D721Med (cell line): ENCODE measurements at regions not wholly inside any gene's neighbourhood (a gene's known extent, or its start where the extent isn't known, plus 50 kb on each side); places are given as distances from the start of the nearest gene placed in this dataset.
"Not testable (repeated sequence)": the region's sequence is repeated elsewhere in the genome, so short reads cannot be mapped to it uniquely, and the experiment has no call there.

Source experiments
- DNase-seq: peaks from one replicate; pipeline ENCODE4 v3.0.0; 2011; ENCODE audit warnings: low spot score; ENCODE audit not compliant: insufficient read length
- FAIRE-seq: peaks from 2 replicates; lab custom pipeline; 2011; peaks lifted over from hg19 to GRCh38; lab: Jason Lieb, UNC
- TF ChIP-seq, protein P1 (sequence below): IDR thresholded peaks from 2 replicates; pipeline ENCODE4 v1.5.1; 2012; ENCODE audit warnings: mild to moderate bottlenecking, control low read depth; ENCODE audit not compliant: insufficient read depth; ENCODE audit errors: missing control alignments

DNA sequence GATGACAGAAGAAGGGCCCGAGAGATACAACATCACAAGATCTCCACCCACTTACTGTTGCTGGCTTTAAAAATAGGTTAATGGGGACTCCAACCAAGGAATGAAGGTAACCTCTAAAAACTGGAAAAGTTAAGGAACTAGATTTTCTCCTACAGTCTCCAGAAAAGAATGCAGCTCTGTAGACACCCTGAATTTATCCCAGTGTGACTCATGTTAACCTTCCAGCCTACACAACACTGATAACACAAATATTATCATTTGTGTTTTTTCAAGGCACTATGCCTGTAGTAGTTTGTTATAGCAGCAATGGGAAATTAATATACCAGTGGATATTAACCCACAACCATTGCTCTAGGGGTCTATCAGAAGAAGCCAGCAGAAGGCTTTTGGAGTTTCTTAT, 730.7 kb upstream of the ZP4 start:
- peak; percentile 77 for FAIRE-seq
- DNase-seq: no peak
- TF ChIP-seq, protein P1, sequence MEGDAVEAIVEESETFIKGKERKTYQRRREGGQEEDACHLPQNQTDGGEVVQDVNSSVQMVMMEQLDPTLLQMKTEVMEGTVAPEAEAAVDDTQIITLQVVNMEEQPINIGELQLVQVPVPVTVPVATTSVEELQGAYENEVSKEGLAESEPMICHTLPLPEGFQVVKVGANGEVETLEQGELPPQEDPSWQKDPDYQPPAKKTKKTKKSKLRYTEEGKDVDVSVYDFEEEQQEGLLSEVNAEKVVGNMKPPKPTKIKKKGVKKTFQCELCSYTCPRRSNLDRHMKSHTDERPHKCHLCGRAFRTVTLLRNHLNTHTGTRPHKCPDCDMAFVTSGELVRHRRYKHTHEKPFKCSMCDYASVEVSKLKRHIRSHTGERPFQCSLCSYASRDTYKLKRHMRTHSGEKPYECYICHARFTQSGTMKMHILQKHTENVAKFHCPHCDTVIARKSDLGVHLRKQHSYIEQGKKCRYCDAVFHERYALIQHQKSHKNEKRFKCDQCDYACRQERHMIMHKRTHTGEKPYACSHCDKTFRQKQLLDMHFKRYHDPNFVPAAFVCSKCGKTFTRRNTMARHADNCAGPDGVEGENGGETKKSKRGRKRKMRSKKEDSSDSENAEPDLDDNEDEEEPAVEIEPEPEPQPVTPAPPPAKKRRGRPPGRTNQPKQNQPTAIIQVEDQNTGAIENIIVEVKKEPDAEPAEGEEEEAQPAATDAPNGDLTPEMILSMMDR: no peak

DNA sequence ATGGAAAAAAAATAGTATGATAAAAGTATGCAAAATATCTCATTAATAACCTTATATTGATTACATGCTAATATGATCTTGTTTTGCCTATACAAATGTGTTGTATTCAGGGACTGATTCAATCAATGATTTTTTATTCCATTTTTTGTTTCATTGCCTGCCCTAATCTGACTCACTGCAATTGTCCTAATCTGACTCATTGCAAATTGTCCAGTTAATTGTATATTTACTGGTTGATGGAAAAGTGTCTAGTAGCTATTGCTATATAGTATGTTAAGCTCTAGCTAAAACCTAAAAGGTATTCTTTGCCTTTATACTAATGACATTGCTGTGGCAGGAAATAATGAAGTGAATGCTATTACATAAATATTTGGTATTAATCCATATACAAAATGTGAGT, 728.9 kb upstream of the ZP4 start:
- DNase-seq (no peak), FAIRE-seq (peak; percentile 91)
- TF ChIP-seq, protein P1: no peak

DNA sequence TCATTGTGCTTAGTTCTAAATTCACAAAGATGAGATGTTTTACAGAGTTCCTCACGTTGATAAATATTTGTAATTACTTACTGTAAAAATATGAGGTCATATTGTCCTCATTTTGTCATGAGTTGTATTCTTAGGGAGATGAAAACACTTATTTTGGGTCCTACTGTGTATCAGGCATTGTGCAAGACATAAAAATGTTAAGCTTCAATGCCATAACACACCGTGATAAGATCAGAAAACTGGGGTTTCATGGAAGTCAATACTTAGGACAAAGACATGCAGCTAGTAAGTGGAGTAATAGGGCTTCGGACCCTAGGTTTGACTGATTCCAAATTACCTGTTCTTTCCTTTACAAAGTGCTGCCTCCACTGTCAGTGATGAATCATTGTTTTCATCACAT, 720.7 kb upstream of the ZP4 start:
- DNase-seq: no peak
- FAIRE-seq: peak; percentile 94
- TF ChIP-seq, protein P1: no peak

DNA sequence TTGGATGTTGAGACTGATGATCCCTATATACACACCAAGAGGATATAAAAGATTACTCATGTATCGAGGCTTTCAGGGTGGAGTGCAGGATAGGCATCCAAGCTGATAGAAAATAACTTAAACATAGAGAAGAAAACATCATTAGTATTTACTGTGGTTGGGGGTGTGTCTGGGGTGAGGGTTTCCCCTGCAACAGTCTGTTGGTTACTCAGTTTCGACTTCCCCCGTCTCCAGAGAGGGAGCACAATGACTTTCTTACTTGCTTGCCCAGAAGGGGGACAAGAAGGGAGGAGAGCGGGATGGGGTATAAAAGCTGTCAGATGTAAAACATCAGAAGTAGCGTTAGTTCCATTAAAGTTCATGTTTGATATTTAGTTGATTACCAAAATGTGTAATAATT, 717.4 kb upstream of the ZP4 start:
- FAIRE-seq: no peak
- DNase-seq: no peak
- TF ChIP-seq, protein P1: no peak

DNA sequence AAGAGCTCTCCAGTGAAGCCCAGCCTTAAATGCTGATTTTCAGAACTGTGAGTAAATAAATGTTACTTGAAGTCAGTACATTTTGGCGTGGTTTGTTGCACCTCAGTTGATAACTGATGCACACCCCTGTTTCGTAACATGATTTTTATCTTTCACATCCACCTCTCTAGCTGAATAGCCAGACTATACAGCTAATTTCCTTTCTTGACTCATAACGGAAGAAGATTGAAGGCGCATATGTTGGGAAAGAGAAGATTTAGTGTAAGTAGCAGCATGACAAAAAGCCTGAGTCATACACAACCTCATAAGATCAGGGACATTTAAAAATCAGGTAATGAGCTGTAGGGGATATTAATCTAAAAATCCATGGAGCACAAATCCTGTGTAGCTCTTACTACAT, 716.2 kb upstream of the ZP4 start:
- TF ChIP-seq, protein P1: no peak
- DNase-seq (no peak), FAIRE-seq (no peak)

DNA sequence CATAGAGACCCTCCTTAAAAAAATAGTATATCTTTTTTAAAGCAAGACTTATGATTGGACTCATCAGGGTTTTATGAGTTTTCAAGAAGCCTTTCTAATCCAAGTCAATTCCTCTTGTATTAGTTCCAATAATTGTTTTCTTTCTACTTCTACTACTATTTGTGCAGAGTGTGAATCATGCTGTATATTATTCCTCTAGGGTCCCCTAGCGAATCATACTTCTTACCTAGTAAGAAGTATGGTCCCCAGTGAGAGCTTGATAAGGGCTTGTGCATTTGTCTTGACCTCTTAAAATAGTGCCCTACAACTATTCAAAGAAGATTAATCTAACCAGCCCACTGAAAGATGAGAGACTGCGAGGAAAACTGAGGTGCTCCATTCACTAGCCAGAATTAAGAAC, 715.7 kb upstream of the ZP4 start:
- DNase-seq (no peak), FAIRE-seq (no peak)
- TF ChIP-seq, protein P1: no peak

DNA sequence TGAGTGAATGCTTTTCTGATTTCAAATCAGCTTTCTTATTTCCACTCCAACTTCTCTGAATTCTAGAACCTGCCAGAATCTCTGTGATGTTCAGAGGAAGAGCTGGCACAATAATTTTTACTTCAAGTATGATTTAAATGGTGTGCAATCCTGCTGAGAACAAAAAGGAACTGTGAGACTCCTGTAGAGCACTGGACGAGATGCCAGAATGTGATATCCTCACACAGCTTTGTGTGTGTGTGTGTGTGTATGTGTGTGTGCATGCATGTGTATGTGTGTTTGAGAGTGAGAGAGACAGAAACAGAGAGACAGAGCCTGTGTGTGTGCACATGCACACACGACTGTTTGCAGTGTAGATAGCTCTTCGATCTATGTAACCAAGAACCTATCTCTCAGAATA, 713.6 kb upstream of the ZP4 start:
- no peak for FAIRE-seq
- TF ChIP-seq, protein P1: no peak

DNA sequence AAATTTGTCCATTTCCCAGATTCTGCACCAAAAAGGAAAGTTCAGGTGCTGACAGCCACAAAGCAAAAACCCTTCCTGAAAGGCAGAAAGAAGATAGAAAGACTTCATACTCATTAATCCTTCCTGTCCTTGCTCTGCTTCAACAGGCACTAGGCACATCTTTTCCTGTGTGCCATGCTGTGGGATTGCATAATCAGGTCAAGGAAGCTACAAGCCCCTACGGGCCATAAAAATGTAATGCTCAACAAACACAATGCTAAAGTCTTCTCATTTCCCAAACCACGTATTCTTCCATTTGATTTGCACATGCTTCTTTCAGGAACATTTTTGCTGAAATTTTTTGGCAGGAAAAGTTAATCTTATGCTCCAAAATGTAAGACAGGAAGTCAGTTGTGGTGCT, 710.9 kb upstream of the ZP4 start:
- peak; percentile 68 for FAIRE-seq
- not testable (repeated sequence) for DNase-seq

More for the DNA sequence above, 713.6 kb upstream of the ZP4 start:
- no peak for DNase-seq
